ENCODE measurements at regions not wholly inside any gene's neighbourhood (a gene's known extent, or its start where the extent isn't known, plus 50 kb on each side); places are given as distances from the start of the nearest gene placed in this dataset.

DNA sequence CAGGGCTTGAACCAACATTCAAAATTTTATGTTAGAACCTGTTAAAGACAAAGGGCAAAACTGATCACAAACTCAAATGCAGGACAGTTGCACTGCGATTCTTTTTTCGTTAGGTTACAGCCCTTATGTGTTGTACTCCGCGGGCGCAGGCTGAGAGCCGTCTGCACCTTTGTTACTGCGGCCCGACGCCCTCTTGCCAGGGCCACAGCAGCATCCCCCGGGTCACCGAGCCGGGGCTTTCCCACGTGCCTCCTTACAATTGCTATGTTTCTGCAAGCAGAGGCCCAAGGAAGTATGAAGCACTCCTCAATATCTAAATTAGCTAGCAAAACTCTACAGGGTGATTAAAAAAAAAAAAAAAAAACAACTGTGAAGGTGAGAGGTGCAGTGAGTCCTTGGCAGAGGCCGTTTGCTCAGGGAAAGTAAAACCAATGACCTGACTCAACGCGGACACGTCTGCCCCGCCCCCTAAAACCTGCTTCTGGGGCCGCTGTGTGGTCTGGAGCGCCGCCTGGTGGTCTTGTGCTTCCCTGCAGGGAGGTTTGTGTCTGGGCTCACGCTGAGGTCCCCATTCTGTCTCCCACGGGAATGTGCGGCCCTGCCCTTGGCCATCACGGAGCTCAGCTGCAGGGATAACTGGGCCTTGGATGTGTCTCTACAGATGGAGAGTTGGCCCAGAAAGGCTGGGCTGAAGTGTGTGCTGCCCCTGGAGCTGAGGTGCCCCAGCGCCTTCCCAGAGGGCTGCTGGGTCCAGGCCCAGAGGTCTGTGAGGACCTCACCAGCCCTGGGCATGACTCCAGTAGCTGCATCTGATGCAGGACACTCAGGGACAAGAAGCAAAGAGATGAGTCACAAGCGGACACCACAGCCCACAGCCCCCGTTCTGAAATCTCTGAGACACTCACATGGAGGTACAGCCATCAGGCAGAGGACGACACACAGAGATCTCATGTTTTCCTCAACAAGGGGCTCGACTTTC, 418.5 kb downstream of the TMEM121 start (continued):
- TF ChIP-seq, protein P1, sequence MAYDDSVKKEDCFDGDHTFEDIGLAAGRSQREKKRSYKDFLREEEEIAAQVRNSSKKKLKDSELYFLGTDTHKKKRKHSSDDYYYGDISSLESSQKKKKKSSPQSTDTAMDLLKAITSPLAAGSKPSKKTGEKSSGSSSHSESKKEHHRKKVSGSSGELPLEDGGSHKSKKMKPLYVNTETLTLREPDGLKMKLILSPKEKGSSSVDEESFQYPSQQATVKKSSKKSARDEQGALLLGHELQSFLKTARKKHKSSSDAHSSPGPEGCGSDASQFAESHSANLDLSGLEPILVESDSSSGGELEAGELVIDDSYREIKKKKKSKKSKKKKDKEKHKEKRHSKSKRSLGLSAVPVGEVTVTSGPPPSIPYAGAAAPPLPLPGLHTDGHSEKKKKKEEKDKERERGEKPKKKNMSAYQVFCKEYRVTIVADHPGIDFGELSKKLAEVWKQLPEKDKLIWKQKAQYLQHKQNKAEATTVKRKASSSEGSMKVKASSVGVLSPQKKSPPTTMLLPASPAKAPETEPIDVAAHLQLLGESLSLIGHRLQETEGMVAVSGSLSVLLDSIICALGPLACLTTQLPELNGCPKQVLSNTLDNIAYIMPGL (CRISPR knock-in tag; IDR thresholded peaks at IDR 0.05; ENCODE audit: borderline replicate concordance in 1 of 2, low read depth in 1 of 2) = peak; percentile 21 to 33; a peak in 1 of 4 replicates
- TF ChIP-seq ZFP62 (CRISPR knock-in tag; IDR thresholded peaks at IDR 0.05) = no peak
- TF ChIP-seq U2AF1 (optimal IDR thresholded peaks at IDR 0.05; ENCODE audit: low read depth, low read length) = no peak
- no peak for TF ChIP-seq MED13 (CRISPR knock-in tag; IDR thresholded peaks at IDR 0.05)
- TF ChIP-seq SRF (IDR thresholded peaks at IDR 0.05; ENCODE audit: low read depth, low read length) = no peak
- TF ChIP-seq, protein P2, sequence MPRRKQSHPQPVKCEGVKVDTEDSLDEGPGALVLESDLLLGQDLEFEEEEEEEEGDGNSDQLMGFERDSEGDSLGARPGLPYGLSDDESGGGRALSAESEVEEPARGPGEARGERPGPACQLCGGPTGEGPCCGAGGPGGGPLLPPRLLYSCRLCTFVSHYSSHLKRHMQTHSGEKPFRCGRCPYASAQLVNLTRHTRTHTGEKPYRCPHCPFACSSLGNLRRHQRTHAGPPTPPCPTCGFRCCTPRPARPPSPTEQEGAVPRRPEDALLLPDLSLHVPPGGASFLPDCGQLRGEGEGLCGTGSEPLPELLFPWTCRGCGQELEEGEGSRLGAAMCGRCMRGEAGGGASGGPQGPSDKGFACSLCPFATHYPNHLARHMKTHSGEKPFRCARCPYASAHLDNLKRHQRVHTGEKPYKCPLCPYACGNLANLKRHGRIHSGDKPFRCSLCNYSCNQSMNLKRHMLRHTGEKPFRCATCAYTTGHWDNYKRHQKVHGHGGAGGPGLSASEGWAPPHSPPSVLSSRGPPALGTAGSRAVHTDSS (CRISPR knock-in tag; conservative IDR thresholded peaks at IDR 0.05) = no peak
- 0 out of 2 replicates have a peak, but pooled peaks have one; percentile 26 for TF ChIP-seq HDAC1 (CRISPR knock-in tag; IDR thresholded peaks at IDR 0.05)
- no peak for TF ChIP-seq CBX1 (IDR thresholded peaks at IDR 0.05; ENCODE audit: low read depth)
- TF ChIP-seq, protein P3, sequence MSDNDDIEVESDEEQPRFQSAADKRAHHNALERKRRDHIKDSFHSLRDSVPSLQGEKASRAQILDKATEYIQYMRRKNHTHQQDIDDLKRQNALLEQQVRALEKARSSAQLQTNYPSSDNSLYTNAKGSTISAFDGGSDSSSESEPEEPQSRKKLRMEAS (IDR thresholded peaks at IDR 0.05) = 0 out of 2 replicates have a peak, but pooled peaks have one; percentile 38
- no peak for TF ChIP-seq ZFAT (CRISPR knock-in tag; conservative IDR thresholded peaks at IDR 0.05)
- TF ChIP-seq ZNF121 (CRISPR knock-in tag; IDR thresholded peaks at IDR 0.05) = no peak
- TF ChIP-seq TCF12 (IDR thresholded peaks at IDR 0.05) = no peak
- TF ChIP-seq TCF12 (CRISPR knock-in tag; IDR thresholded peaks at IDR 0.05) = no peak
- TF ChIP-seq ZNF496 (CRISPR knock-in tag; IDR thresholded peaks at IDR 0.05; ENCODE audit: insufficient replicate concordance) = no peak
- TF ChIP-seq XRCC5 (optimal IDR thresholded peaks at IDR 0.05; ENCODE audit: low read length) = peak; percentile 58
- TF ChIP-seq SP5 (CRISPR knock-in tag; IDR thresholded peaks at IDR 0.05; ENCODE audit: borderline replicate concordance, low read depth) = peak; percentile 95
- TF ChIP-seq, protein P4, sequence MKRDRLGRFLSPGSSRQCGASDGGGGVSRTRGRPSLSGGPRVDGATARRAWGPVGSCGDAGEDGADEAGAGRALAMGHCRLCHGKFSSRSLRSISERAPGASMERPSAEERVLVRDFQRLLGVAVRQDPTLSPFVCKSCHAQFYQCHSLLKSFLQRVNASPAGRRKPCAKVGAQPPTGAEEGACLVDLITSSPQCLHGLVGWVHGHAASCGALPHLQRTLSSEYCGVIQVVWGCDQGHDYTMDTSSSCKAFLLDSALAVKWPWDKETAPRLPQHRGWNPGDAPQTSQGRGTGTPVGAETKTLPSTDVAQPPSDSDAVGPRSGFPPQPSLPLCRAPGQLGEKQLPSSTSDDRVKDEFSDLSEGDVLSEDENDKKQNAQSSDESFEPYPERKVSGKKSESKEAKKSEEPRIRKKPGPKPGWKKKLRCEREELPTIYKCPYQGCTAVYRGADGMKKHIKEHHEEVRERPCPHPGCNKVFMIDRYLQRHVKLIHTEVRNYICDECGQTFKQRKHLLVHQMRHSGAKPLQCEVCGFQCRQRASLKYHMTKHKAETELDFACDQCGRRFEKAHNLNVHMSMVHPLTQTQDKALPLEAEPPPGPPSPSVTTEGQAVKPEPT (CRISPR knock-in tag; IDR thresholded peaks at IDR 0.05; ENCODE audit: low read depth) = no peak
- TF ChIP-seq, protein P5, sequence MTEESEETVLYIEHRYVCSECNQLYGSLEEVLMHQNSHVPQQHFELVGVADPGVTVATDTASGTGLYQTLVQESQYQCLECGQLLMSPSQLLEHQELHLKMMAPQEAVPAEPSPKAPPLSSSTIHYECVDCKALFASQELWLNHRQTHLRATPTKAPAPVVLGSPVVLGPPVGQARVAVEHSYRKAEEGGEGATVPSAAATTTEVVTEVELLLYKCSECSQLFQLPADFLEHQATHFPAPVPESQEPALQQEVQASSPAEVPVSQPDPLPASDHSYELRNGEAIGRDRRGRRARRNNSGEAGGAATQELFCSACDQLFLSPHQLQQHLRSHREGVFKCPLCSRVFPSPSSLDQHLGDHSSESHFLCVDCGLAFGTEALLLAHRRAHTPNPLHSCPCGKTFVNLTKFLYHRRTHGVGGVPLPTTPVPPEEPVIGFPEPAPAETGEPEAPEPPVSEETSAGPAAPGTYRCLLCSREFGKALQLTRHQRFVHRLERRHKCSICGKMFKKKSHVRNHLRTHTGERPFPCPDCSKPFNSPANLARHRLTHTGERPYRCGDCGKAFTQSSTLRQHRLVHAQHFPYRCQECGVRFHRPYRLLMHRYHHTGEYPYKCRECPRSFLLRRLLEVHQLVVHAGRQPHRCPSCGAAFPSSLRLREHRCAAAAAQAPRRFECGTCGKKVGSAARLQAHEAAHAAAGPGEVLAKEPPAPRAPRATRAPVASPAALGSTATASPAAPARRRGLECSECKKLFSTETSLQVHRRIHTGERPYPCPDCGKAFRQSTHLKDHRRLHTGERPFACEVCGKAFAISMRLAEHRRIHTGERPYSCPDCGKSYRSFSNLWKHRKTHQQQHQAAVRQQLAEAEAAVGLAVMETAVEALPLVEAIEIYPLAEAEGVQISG (CRISPR knock-in tag; IDR thresholded peaks at IDR 0.05) = peak; percentile 40; the same call in 1 of the 2 replicates
- TF ChIP-seq, protein P6, sequence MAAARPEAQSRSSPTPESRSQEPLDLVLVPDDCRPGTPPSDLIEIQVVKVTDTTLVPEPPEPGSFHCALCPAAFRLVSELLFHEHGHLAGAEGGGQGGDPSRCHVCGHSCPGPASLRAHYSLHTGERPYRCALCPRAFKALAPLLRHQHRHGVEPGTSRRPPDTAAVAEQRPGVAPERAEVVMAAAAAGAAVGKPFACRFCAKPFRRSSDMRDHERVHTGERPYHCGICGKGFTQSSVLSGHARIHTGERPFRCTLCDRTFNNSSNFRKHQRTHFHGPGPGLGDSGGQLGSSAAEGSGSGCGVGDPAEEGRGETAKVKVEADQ (CRISPR knock-in tag; IDR thresholded peaks at IDR 0.05; ENCODE audit: borderline replicate concordance) = 0 out of 2 replicates have a peak, but pooled peaks have one; percentile 56

All from HepG2 (cell line).